LNCaP clone FGC (cell line): ENCODE measurements at regions not wholly inside any gene's neighbourhood (a gene's known extent, or its start where the extent isn't known, plus 50 kb on each side); places are given as distances from the start of the nearest gene placed in this dataset.

Experiments used
- DNase-seq: peaks from one replicate; pipeline ENCODE4 v3.0.0-alpha.2; 2011; ENCODE audit warnings: low read depth
- H3K4me3 ChIP-seq: 2 replicates; pipeline ENCODE4 v1.5.1; 2011; ENCODE audit warnings: mild to moderate bottlenecking, low read depth, low read length, control low read depth
- TF ChIP-seq, protein P1 (sequence below): IDR thresholded peaks from 2 replicates; pipeline ENCODE4 v1.5.1; 2012; ENCODE audit warnings: mild to moderate bottlenecking; ENCODE audit not compliant: control insufficient read depth, insufficient read depth; ENCODE audit errors: extremely low read depth

- DNase-seq, result no peak
- TF ChIP-seq, protein P1, sequence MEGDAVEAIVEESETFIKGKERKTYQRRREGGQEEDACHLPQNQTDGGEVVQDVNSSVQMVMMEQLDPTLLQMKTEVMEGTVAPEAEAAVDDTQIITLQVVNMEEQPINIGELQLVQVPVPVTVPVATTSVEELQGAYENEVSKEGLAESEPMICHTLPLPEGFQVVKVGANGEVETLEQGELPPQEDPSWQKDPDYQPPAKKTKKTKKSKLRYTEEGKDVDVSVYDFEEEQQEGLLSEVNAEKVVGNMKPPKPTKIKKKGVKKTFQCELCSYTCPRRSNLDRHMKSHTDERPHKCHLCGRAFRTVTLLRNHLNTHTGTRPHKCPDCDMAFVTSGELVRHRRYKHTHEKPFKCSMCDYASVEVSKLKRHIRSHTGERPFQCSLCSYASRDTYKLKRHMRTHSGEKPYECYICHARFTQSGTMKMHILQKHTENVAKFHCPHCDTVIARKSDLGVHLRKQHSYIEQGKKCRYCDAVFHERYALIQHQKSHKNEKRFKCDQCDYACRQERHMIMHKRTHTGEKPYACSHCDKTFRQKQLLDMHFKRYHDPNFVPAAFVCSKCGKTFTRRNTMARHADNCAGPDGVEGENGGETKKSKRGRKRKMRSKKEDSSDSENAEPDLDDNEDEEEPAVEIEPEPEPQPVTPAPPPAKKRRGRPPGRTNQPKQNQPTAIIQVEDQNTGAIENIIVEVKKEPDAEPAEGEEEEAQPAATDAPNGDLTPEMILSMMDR, result no peak
- H3K4me3 ChIP-seq, result no peak overlapping the region
Observed at GRCh38 chr5:10161778-10162177, 87.9 kb downstream of the ATPSCKMT start.

DNA sequence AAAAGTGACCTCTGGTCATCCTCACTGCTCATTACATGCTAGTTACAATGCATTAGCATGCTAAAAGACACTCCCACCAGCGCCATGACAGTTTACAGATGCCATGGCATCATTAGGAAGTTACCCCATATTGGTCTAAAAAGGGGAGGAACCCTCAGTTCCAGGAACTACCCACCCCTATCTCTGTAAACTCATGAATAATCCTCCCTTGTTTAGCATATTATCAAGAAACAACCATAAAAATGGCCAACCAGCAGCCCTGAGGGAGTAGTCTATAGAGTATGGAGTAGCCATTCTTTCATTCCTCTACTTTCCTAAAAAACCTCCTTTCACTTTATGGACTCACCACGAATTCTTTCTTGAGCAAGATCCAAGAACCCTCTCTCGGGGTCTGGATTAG is 89.4 kb downstream of the ATPSCKMT start:
- TF ChIP-seq, protein P1, result no peak
- DNase-seq, result no peak
- no peak overlapping the region for H3K4me3 ChIP-seq

DNA sequence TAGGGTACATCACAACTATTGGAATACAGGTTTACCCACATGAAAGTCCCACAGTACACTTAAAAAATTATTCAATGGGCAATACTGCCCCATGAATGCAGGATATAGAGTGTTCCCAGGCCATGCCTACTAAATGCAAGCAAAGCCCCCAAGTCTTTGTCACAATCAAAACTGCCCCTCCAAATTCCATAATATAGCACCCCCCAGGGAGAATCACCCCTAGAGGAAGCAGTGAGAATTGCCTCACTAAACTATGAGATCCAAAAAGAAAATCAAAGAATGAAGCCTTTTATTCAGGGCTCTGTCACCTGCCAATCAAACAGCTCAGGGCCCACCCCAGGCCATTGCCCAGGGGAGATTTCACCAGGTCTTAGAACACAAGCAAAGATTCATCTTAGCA is 90.8 kb downstream of the ATPSCKMT start:
- TF ChIP-seq, protein P1, result no peak
- no peak for DNase-seq
- H3K4me3 ChIP-seq, result no peak overlapping the region

GRCh38 chr5:10157085-10157669 is 92.5 kb downstream of the ATPSCKMT start:
- no peak overlapping the region for H3K4me3 ChIP-seq
- TF ChIP-seq, protein P1, result no peak
- peak; percentile 32 for DNase-seq

- no peak overlapping the region for H3K4me3 ChIP-seq
- TF ChIP-seq, protein P1, result no peak
- DNase-seq, result no peak
Observed at GRCh38 chr5:10155897-10156667, 93.6 kb downstream of the ATPSCKMT start.

DNA sequence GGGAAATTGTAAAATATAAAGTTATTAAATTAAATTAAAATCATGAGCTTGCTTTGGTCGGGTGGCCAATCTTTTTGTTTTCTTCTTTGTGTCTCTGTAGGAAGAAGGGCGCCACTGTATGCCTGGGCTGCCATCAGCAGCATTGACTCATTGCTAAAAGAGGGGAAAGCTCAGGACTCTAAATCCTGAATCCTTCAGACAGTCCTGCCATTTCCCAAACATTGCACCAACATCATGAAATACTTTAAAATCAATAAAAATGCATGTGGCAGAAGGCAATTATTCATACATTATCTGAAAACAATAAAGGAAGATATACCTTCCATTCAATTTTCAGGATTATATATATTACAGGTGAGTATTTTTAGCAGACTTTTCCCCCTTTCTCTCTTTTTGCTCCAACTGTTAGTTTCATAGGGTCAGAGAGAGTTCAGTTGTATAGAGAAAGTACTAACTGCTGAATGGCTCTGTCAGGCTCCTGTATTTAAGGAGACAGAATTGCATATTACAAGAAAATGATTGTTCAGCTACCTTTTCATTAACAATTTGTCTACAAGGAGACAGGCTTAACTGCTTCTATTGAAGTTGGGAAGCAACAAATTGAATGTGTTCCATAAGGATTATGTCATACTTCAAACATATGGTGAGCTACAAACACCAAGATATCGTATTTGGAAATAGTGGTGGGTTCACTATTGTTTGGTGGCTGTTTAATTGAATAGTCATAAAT is 95.7 kb downstream of the ATPSCKMT start:
- no peak overlapping the region for H3K4me3 ChIP-seq
- TF ChIP-seq, protein P1, result no peak
- DNase-seq, result no peak
